ENCODE measurements at regions not wholly inside any gene's neighbourhood (a gene's known extent, or its start where the extent isn't known, plus 50 kb on each side); places are given as distances from the start of the nearest gene placed in this dataset.

- H3K79me2 ChIP-seq (ENCODE audit: control insufficient read depth, insufficient read depth, low read length) = no peaks in the 10 kb centered on the region
- no peak overlapping the region for H3K9ac ChIP-seq (replicated peaks; ENCODE audit: extremely low read depth, insufficient read depth, low read length)
- CTCF ChIA-PET = no interaction called here
- TF ChIP-seq CTCF (IDR thresholded peaks at IDR 0.05; ENCODE audit: extremely low read depth in 1 of 2, insufficient read depth in 1 of 2, low read depth in 1 of 2, low read length in 2 of 2) = no peak
- no peak for TF ChIP-seq JUN (IDR thresholded peaks at IDR 0.05; ENCODE audit: borderline replicate concordance, insufficient read depth, insufficient read length, low read depth)
- TF ChIP-seq POLR2AphosphoS5 (IDR thresholded peaks at IDR 0.05; ENCODE audit: insufficient read depth, low read depth, low read length) = no peak
- no peak for TF ChIP-seq EZH2 (IDR thresholded peaks at IDR 0.05; ENCODE audit: borderline replicate concordance, low read depth, low read length, severe bottlenecking)
- no peak for TF ChIP-seq GATA2 (IDR thresholded peaks at IDR 0.05; ENCODE audit: insufficient read depth, insufficient read length, low read depth, low read length)
- TF ChIP-seq MYC (IDR thresholded peaks at IDR 0.05; ENCODE audit: low read depth, low read length) = no peak
- no peaks in the 10 kb centered on the region for H3K27me3 ChIP-seq (ENCODE audit: control insufficient read depth in 2 of 2, insufficient read depth in 2 of 2, low read length in 2 of 2)
- H3K9me1 ChIP-seq (replicated peaks; ENCODE audit: control insufficient read depth, extremely low read depth, insufficient read depth, low read length) = no peaks in the 10 kb centered on the region
- POLR2A ChIA-PET = no interaction called here
- no peak overlapping the region for H3K4me2 ChIP-seq (ENCODE audit: insufficient read depth, low read length)
- H3K27ac ChIP-seq (ENCODE audit: insufficient read depth, low read depth, low read length) = no peak overlapping the region
- H3K4me1 ChIP-seq (ENCODE audit: control insufficient read depth, extremely low read depth, insufficient read depth, low read length) = no peaks in the 10 kb centered on the region
- dilution Hi-C loops (cut with MboI; ENCODE audit: extremely low pct_ligation_motif_present, low sequenced_read_pairs) (no loop called here), intact Hi-C loops (cut with micrococcal nuclease) (no loop called here)
- DNase-seq (ENCODE audit: low read depth, low spot score) (no peak), FAIRE-seq (no peak)
- no TSS peak for BruUV-seq (replicated peaks)
- no peaks in the 10 kb centered on the region for H3K36me3 ChIP-seq (ENCODE audit: control insufficient read depth in 2 of 2, extremely low read depth in 1 of 2, insufficient read depth in 2 of 2, low read length in 2 of 2)
- no peaks in the 10 kb centered on the region for H4K20me1 ChIP-seq (replicated peaks; ENCODE audit: control insufficient read depth, extremely low read depth, insufficient read depth, low read length)
- no peak overlapping the region for H3K4me3 ChIP-seq (replicated peaks in 1 of 3; ENCODE audit: insufficient read depth in 1 of 3, low read depth in 1 of 3, low read length in 3 of 3)
- H2AFZ ChIP-seq (ENCODE audit: low read depth, low read length) = no peak overlapping the region
- H3K9me3 ChIP-seq (replicated peaks; ENCODE audit: control insufficient read depth, insufficient read depth, low read length) = no peaks in the 10 kb centered on the region
These were observed 369.2 kb upstream of the NOCT start for GRCh38 chr4:138646383-138646782.

DNA sequence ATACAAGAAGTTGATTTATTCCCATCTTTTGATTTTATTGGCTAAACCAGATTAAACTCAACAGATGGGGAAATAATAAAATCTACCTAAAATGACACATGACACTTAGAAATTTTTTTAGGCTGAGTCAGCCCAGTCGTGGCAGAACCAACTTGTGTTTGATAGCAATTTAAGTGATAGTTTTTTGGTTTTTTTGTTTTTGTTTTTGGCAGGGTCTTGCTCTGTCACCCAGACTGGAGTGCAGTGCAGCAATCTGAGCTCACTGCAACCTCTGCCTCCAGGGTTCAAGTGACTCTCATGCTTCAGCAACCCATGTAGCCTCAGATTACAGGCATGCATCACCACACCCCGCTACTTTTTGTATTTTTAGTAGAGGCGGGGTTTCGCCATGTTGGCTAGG, 370.3 kb upstream of the NOCT start:
- Histone ChIP-seq H3K27me3 (ENCODE audit: control insufficient read depth in 2 of 2, insufficient read depth in 2 of 2, low read length in 2 of 2) (no peaks in the 10 kb centered on the region), H3K4me1 (ENCODE audit: control insufficient read depth, extremely low read depth, insufficient read depth, low read length) (no peaks in the 10 kb centered on the region), H3K9ac (replicated peaks; ENCODE audit: extremely low read depth, insufficient read depth, low read length) (no peak overlapping the region), H4K20me1 (replicated peaks; ENCODE audit: control insufficient read depth, extremely low read depth, insufficient read depth, low read length) (no peaks in the 10 kb centered on the region), H2AFZ (ENCODE audit: low read depth, low read length) (no peak overlapping the region), H3K9me1 (replicated peaks; ENCODE audit: control insufficient read depth, extremely low read depth, insufficient read depth, low read length) (no peaks in the 10 kb centered on the region), H3K27ac (ENCODE audit: insufficient read depth, low read depth, low read length) (no peak overlapping the region), H3K36me3 (ENCODE audit: control insufficient read depth in 2 of 2, extremely low read depth in 1 of 2, insufficient read depth in 2 of 2, low read length in 2 of 2) (no peaks in the 10 kb centered on the region), H3K4me2 (ENCODE audit: insufficient read depth, low read length) (no peak overlapping the region), H3K9me3 (replicated peaks; ENCODE audit: control insufficient read depth, insufficient read depth, low read length) (no peaks in the 10 kb centered on the region), H3K79me2 (ENCODE audit: control insufficient read depth, insufficient read depth, low read length) (no peaks in the 10 kb centered on the region), H3K4me3 (replicated peaks in 1 of 3; ENCODE audit: insufficient read depth in 1 of 3, low read depth in 1 of 3, low read length in 3 of 3) (no peak overlapping the region)
- ChIA-PET POLR2A (no interaction called here), CTCF (no interaction called here)
- TF ChIP-seq EZH2 (IDR thresholded peaks at IDR 0.05; ENCODE audit: borderline replicate concordance, low read depth, low read length, severe bottlenecking) (no peak), POLR2AphosphoS5 (IDR thresholded peaks at IDR 0.05; ENCODE audit: insufficient read depth, low read depth, low read length) (no peak), FOS (IDR thresholded peaks at IDR 0.05; ENCODE audit: borderline replicate concordance, insufficient read depth, low read length) (no peak), POLR2A (IDR thresholded peaks at IDR 0.05; ENCODE audit: low read depth, low read length) (no peak), GATA2 (IDR thresholded peaks at IDR 0.05; ENCODE audit: insufficient read depth, insufficient read length, low read depth, low read length) (no peak), MYC (IDR thresholded peaks at IDR 0.05; ENCODE audit: low read depth, low read length) (no peak), JUN (IDR thresholded peaks at IDR 0.05; ENCODE audit: borderline replicate concordance, insufficient read depth, insufficient read length, low read depth) (no peak), CTCF (IDR thresholded peaks at IDR 0.05; ENCODE audit: extremely low read depth in 1 of 2, insufficient read depth in 1 of 2, low read depth in 1 of 2, low read length in 2 of 2) (no peak)
- TF ChIP-seq, protein P1, sequence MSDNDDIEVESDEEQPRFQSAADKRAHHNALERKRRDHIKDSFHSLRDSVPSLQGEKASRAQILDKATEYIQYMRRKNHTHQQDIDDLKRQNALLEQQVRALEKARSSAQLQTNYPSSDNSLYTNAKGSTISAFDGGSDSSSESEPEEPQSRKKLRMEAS (IDR thresholded peaks at IDR 0.05; ENCODE audit: insufficient read depth, insufficient read length) = no peak
- no peak for DNase-seq (ENCODE audit: low read depth, low spot score)
- BruUV-seq (replicated peaks) = no TSS peak
- intact Hi-C loops (cut with micrococcal nuclease) (no loop called here), dilution Hi-C loops (cut with MboI; ENCODE audit: extremely low pct_ligation_motif_present, low sequenced_read_pairs) (no loop called here)
- FAIRE-seq = no peak
